ENCODE measurements at regions not wholly inside any gene's neighbourhood (a gene's known extent, or its start where the extent isn't known, plus 50 kb on each side); places are given as distances from the start of the nearest gene placed in this dataset.
"Not testable (repeated sequence)": the region's sequence is repeated elsewhere in the genome, so short reads cannot be mapped to it uniquely, and the experiment has no call there.

DNA sequence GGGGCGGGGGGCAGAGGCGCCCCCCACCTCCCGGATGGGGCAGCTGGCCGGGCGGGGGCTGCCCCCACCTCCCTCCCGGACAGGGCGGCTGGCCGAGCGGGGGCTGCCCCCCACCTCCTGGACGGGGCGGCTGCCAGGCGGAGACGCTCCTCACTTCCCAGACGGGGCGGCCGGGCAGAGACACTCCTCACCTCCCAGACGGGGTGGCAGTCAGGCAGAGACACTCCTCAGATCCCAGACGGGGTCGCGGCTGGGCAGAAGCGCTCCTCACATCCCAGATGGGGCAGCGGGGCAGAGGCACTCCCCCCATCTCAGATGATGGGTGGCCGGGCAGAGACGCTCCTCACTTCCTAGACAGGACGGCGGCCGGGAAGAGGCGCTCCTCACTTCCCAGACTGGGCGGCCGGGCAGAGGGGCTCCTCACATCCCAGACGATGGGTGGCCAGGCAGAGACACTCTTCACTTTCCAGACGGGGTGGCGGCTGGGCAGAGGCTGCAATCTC, 240.1 kb downstream of the NPIPA7 start:
- not testable (repeated sequence) for DNase-seq

DNA sequence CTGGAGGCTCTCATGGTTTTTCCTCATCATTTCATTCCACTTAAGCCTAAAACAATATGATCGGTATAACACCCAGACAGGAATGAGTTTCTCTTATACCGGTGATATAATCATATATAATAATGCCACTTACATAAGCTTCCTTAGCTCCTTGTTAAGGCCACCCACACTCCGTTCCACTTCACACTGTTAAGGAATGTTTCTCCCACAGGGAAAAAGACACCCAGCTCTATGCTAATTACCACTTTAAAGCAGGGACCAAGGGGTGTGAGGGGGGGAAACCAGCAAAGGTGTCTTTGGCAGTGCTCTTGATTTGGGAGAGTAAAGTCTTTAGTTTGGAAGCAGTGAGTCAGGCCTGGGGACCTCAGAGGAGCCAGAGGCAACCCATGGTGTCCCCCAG, 245.4 kb downstream of the NPIPA7 start:
- not testable (repeated sequence) for DNase-seq

DNA sequence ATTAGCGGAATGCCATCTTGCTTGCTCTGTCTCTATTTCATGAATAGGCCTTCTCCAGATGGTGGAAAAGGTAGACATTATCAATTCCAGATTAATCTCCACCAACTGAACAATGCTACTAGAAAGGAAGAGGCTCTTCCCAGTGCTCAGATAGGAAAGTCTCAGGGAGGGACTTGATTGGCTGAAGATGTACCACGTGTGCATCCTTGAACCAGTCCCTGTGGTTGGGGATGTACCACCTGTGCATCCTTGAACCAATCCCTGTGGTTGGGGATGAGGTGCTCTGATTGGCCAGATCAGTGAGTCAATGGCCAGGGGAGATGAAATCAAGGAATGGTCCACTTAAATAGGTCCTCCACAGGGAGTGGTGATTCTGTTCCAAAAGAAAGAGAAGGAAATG, 246.2 kb downstream of the NPIPA7 start:
- not testable (repeated sequence) for DNase-seq

DNA sequence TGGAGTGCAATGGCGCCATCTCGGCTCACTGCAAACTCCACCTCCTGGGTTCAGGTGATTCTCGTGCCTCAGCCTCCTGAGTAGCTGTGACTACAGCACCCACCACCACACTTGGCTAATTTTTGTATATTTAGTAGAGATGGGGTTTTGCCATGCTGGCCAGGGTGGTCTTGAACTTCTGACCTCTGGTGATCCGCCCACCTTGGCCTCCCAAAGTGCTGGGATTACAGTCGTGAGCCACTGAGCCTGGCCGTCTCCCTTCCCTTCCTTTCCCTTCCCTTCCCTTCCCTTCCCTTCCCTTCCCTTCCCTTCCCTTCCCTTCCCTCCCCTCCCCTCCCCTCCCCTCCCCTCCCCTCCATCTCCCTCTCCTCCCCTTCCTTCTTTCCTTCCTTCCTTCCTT, 248.9 kb downstream of the NPIPA7 start:
- DNase-seq, result not testable (repeated sequence)

DNA sequence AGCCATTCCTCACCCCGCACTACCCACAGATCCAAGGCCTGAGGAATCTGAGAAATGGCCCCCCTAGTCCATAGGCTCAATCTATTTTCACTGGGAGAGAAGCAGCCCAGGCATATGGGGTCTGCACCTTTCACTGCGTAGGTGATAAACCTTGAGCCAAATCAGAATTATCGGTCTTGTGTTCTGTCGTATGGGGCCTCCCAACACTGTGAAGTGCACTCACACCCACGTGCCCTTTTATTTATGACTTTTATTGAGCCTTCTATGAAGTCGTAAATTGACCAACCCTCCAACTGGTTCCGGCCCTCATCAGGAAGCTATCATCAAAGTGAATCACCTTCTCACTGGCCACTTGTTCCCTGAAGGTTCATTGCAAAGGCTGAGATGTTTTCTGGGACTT, 259.3 kb downstream of the NPIPA7 start:
- DNase-seq, result not testable (repeated sequence)

DNA sequence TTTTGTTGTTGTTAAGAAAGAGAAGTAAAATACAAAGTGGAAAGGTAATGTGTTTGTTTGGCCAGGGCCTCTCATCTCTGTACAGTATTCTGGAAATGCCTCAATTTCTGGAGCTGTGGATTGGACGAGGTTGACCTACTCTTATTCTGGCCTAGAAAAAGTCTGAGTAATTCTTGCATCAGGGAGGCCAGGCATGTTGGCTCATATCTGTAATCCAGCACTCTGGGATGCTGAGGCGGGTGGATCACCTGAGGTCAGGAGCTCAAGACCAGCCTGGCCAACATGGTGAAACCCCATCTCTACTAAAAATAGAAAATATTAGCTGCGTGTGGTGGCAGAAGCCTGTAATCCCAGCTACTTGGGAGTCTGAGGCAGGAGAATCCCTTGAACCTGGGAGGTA, 259.8 kb downstream of the NPIPA7 start:
- not testable (repeated sequence) for DNase-seq

DNA sequence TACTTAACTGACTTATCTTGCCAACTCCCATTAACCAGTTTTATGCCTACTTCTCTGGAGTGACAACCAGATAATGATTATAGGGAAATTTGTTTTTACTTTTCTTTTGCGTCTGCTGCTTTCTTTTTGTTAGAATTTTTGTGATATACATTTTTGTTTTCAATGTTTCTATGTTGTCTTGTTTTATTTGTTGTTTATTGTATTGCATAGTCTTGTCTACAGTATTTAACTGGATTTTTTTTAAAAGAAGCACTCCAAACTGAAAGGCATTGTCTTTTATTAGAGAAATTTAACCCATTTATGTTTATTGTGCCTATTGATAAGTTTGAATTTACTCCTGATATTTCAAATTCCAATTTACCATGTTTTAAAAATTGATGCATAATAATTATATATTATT, 264.9 kb downstream of the NPIPA7 start:
- not testable (repeated sequence) for DNase-seq

DNA sequence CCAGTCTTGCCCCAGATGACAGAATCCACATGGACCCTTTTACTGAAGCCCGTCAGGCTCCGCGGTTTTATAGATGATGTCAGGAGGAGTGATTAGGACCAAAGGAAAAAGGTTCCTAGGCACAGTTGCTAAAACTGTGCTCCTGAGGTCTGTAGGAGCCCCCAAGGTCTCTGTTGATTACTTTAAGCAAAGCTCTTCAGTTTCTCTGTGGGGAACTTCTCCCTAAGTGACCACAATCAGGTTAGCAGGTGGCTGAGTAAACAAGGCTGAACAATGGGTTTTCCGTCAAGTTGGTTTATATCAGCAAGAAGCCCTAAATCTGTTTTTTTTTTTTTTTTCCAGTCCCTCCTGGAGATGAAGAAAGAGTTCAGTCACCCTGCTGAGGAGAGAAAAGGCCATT, 269.1 kb downstream of the NPIPA7 start:
- not testable (repeated sequence) for DNase-seq

DNA sequence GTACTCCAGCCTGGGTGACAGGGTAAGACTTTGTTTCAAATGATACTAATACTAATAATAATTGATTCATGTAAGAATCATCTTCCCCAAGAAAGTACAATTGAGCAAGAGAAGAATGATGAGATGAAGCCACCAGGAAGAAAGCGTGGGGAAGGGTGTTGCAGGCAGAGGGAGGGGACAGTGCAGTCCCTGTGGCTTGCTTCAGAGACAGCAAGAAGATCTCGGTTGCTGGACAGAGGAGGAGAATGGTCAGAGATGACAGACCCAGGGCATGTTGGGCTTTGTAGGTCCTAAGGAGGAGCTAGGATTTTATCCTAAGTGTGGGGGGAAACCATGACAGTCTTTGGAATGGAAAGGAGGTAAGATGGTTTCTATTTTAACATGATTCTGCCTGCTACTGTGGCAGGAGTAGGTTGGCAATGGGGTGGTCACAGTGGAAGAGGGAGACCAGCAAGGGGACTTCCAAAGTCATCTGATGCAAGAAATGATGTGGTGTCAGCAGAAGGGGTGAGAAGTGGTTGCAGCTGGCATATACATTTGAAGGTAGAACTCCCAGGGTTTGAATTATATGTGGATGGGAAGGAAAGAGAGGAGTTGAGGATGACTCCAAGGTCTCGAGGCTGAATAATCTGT, 293.4 kb downstream of the NPIPA7 start:
- DNase-seq, result not testable (repeated sequence)

DNA sequence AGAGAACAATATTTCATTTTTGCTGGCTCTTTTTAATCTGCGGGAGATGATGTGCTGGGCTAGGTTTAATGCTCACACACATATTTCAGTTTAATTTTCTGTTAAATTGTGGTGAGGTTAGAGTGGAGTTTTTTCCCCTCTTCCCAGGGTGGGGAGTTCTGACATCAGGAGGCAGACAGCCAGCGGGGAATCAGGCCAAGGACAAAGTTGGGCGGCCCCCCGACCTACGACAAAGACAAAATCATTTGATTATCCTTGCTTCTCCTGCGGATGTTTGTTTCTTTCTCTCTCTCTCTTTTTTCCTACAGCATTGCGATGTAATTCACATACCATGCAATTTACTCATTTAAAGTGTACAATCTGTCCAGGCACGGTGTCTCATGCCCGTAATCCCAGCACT, 295.9 kb downstream of the NPIPA7 start:
- not testable (repeated sequence) for DNase-seq

DNA sequence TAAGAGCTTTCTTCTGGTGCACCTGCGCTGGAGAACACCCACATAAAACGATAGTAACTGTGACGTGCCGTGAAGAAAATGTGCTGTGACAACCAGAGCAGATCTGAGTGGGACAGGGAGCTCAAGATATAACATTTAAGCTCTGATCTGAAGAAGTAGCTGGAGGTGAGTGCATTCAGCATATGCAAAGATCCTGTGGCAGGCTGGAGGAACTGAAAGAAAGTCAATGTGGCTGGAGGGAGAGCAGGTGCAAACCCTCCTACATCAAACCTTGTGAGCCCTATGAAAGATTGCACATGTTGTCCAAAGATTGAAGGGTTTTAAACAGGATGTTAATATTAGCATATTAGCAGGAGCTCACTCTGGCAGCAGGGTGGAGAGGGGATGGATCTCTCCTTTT, 342.9 kb downstream of the NPIPA7 start:
- DNase-seq, result not testable (repeated sequence)

DNA sequence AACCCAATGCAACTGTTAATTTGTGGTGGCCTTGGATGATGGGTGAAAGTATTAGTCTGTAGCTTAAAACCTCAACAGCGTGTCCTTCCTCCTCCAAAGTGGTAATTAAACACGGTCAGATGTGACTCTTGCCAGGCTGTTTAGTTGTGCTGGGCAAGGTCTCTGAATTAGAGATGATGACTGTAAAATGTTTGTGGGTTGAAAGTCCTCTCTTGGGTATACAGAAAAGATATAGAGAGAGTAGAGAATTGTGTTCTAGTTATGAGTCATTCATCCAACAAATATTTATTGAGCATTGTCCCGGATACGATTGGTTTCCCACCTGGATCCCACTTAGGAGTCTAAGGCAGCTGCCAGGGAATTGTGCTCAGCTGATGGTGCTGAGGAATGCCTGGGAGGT, 343.7 kb downstream of the NPIPA7 start:
- DNase-seq, result not testable (repeated sequence)

DNA sequence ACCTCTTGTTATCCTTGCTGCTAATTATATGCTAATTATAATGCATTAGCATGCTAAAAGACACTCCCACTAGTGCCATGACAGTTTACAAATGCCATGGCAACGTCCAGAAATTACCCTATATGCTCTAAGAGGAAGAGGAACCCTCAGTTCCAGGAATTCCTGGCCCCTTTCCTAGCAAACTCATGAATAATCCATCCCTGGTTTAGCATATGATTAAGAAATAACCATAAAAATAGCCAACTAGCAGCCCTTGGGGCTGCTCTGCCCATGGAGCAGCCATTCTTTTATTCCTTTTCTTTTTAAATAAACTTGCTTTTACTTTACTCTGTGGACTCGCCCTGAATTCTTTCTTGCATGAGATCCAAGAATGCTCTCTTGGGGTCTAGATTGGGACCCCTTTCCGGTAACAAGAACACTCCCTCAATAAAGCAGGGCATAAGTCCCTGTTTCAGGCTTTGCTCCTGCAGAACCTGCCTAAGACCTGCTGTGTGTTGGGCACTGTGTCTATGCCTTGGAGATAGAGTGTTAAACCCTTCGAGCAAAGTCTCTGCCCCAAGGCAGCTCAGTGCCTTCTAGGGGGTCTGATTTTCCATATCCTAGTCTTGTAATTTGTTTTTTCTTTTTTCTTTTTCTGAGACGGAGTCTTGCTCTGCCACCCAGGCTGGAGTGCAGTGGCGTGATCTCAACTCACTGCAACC, 345.0 kb downstream of the NPIPA7 start:
- not testable (repeated sequence) for DNase-seq

DNA sequence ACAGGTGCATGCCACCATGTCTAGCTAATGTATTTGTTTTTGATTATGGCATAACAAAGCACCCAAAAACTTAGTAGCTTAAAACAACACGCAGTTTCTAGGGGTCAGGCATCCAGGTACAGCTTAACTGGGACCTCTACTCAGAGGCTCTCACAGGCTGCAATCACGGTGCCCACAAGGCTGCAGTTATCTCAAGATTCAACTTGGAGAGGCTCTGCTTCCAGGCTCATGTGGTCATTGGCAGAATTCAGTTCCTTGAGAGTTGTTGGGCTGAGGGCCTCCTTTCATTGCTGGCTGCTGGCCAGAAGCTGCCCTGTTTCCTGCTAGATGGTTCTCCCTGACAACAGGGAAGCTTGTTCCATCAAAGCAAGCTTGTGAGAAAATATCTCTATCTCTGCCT, 348.1 kb downstream of the NPIPA7 start:
- not testable (repeated sequence) for DNase-seq

DNA sequence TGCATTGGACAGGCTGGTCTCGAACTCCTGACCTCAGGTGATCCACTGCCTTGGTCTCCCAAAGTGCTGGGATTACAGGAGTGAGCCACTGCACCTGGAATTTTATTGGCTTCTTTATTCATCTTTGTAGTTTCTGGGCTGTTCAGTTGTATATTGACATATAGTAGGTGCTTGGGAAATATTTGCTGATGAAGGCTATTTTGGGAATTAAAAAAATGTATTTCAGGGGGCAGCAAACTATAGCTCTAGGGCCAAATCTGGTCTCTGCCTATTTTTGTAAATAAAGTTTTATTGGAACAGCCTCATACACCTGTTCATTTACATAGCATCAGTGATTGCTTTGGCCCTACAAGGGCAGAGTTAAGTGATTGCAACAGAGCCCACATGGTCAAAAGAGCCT, 363.6 kb downstream of the NPIPA7 start:
- not testable (repeated sequence) for DNase-seq

DNA sequence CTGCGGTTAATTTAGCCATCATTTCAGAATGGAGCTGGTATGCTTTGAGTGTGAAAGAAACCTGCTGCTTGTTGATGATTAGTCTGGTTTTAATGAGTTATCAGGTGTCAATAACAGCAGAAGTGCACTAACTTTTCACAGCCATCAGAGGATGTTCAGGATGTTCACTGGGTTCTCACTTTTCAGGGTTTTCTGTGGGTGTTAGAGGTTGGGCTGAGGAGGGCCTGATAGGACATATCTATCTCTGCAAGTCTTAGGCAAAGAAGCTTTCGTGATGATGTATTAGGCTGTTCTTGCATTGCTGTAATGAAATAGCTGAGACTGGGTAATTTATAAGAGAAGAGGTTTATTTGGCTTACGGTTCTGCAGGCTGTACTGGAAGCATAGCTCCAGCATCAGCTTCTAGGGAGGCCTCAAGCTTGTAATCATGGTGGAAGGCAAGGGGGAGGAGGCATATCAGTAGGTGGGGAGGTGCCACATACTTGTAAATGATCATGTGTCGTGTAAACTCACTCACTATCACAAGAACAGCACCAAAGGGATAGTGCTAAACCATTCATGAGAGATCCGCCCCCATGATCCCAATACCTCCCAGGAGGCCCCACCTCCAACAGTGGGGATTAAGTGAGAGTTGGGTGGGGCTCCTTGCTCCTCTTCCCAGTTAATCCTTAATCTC, 376.2 kb downstream of the NPIPA7 start:
- not testable (repeated sequence) for DNase-seq

DNA sequence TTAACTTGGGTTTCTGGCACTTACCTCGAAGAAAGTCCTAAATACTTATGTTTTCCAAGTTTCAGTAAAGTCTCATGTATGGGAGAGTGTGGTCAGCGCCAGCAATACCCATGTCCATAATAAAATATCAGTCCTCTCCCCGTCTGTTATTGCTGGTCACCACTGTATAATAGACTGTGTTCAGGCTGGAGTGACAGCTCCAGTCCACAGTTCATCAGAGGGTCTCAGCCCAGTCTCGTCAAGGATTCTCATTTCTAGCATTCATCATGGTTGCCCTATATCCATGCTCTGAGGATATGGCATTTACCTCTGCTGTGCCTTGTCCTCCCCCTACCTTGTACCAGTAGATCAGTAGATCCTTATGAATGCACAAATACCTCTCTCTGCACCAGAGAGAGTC, 384.5 kb downstream of the NPIPA7 start:
- no peak for DNase-seq

DNA sequence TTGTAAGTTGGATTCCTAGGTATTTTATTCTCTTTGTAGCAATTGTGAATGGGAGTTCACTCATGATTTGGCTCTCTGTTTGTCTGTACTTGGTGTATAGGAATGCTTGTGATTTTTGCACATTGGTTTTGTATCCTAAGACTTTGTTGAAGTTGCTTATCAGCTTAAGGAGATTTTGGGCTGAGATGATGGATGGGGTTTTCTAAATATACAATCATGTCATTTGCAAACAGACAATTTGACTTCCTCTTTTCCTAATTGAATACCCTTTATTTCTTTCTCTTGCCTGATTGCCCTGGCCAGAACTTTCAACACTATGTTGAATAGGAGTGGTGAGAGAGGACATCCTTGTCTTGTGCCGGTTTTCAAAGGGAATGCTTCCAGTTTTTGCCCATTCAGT, 391.8 kb downstream of the NPIPA7 start:
- not testable (repeated sequence) for DNase-seq

DNA sequence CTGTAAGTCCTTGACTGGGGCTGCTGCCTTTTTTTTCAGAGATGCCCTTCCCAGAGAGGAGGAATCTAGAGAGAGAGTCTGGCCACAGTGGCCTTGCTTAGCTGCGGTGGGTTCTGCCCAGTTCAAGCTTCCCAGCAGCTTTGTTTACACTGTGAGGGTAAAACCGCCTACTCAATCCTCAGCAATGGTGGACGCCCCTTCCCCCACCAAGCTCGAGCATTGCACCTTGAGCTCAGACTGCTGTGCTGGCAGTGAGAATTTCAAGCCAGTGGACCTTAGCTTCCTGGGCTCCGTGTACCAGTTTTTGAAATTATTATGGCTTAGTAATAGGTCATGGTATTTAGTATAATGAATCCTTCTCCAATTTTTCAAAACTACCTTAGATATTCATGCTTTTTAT, 395.4 kb downstream of the NPIPA7 start:
- DNase-seq, result no peak

DNA sequence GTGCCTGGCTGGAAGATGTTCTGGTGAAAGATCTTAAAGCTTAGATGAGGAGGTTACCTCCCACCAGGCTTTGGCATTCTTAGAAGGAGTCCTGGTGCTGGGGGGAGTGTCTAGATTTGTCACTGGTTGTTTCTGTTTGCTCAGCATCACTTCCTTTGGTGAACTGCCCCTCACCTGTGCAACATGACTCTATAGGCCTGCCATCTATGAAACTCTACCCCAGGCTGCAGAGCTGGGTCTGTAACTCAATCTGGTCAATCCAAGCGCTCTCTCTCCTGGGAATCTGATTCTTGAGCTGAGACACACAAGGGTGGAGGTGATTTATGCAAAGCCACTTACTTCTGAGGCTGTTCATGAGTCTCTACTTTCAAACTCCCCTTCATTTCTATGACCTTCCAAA, 399.4 kb downstream of the NPIPA7 start:
- DNase-seq, result no peak

DNA sequence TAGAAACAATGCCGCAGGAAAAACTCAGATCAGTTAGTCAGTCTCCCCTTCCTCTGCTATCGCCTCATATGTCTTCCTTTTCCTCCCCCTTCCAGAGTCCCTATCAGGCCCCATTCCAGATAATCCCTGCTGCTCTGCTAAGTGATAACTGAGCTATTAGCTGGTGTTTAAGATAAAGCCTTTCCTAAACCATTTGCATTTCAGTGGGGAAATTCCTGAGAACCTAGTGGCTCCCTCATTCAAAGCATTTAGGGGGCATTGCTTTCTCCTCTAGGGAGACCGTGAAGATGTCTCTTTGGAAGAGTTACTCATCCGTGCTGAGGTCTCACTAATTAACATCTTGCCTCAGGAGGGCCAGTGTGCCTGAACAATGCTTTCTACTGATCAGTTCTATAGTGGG, 401.6 kb downstream of the NPIPA7 start:
- DNase-seq, result no peak

DNA sequence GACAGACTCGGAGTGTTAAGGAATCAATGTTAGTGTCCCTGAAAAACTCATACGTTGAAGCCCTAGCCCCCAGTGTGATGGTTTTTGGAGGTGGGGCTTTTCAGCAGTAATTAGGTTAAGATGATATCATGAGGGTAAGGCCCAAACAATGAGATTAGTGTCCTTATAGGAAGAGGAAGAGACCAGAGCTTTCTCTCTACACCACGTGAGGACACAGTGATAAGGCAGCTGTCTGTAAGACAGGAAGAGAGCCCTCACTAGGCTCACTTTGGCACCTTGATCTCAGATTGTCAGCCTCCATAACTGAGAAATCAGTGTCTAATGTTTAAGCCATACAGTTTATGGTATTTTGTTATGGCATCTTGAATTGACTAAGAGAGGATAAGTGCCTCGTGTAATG, 403.2 kb downstream of the NPIPA7 start:
- DNase-seq, result no peak

DNA sequence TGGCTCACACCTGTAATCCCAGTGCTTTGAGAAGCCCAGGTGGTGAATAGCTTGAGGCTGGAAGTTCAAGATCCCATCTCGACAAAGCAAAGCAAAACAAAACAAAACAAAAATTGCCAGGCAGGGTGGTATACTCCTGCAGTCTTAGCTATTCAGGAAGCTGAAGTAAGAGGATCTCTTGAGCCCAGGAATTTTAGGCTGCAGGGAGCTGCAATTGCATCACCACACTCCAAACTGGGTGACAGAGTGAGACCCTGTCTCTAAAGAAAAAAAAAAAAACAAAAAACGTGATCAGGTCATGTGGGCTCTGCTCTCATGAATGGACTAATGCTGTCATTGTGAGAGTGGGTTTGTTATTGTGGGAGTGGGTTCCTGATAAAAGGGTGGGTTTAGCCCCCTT, 409.1 kb downstream of the NPIPA7 start:
- no peak for DNase-seq

Measured in muscle of back (tissue), 3 donors.